ENCODE measurements at regions not wholly inside any gene's neighbourhood (a gene's known extent, or its start where the extent isn't known, plus 50 kb on each side); places are given as distances from the start of the nearest gene placed in this dataset.

- DNase-seq (ENCODE audit: low read depth in 2 of 2) = no peak
- no peak for TF ChIP-seq CTCF (IDR thresholded peaks at IDR 0.05; ENCODE audit: low read depth, low read length)
- no peak overlapping the region for H3K4me3 ChIP-seq (replicated peaks in 1 of 2; ENCODE audit: low read depth in 2 of 2, low read length in 2 of 2)
Measured at GRCh38 chr4:176843710-176844109, 51.0 kb upstream of the VEGFC start.

- DNase-seq (ENCODE audit: low read depth in 2 of 2) = no peak
- TF ChIP-seq CTCF (IDR thresholded peaks at IDR 0.05; ENCODE audit: low read depth, low read length) = no peak
- H3K4me3 ChIP-seq (replicated peaks in 1 of 2; ENCODE audit: low read depth in 2 of 2, low read length in 2 of 2) = no peak overlapping the region
Measured at GRCh38 chr4:176844448-176844847, 51.7 kb upstream of the VEGFC start.

- H3K4me3 ChIP-seq (replicated peaks in 1 of 2; ENCODE audit: low read depth in 2 of 2, low read length in 2 of 2) = no peak overlapping the region
- TF ChIP-seq CTCF (IDR thresholded peaks at IDR 0.05; ENCODE audit: low read depth, low read length) = no peak
- no peak for DNase-seq (ENCODE audit: low read depth in 2 of 2)
Measured at GRCh38 chr4:176845636-176846035, 52.9 kb upstream of the VEGFC start.

GRCh38 chr4:176849076-176849475 is 56.4 kb upstream of the VEGFC start:
- no peak for DNase-seq (ENCODE audit: low read depth in 2 of 2)
- no peak overlapping the region for H3K4me3 ChIP-seq (replicated peaks in 1 of 2; ENCODE audit: low read depth in 2 of 2, low read length in 2 of 2)
- no peak for TF ChIP-seq CTCF (IDR thresholded peaks at IDR 0.05; ENCODE audit: low read depth, low read length)

GRCh38 chr4:176850436-176850835 is 57.7 kb upstream of the VEGFC start:
- TF ChIP-seq CTCF (IDR thresholded peaks at IDR 0.05; ENCODE audit: low read depth, low read length) = no peak

GRCh38 chr4:176856421-176856820 is 63.7 kb upstream of the VEGFC start:
- H3K4me3 ChIP-seq (replicated peaks in 1 of 2; ENCODE audit: low read depth in 2 of 2, low read length in 2 of 2) = no peak overlapping the region
- TF ChIP-seq CTCF (IDR thresholded peaks at IDR 0.05; ENCODE audit: low read depth, low read length) = no peak
- DNase-seq (ENCODE audit: low read depth in 2 of 2) = no peak

More at GRCh38 chr4:176850436-176850835, 57.7 kb upstream of the VEGFC start:
- no peak for DNase-seq (ENCODE audit: low read depth in 2 of 2)
- no peak overlapping the region for H3K4me3 ChIP-seq (replicated peaks in 1 of 2; ENCODE audit: low read depth in 2 of 2, low read length in 2 of 2)

- TF ChIP-seq CTCF (IDR thresholded peaks at IDR 0.05; ENCODE audit: low read depth, low read length) = no peak
- DNase-seq (ENCODE audit: low read depth in 2 of 2) = no peak
- no peak overlapping the region for H3K4me3 ChIP-seq (replicated peaks in 1 of 2; ENCODE audit: low read depth in 2 of 2, low read length in 2 of 2)
Measured at GRCh38 chr4:176858839-176859238, 66.1 kb upstream of the VEGFC start.
